ENCODE measurements at regions not wholly inside any gene's neighbourhood (a gene's known extent, or its start where the extent isn't known, plus 50 kb on each side); places are given as distances from the start of the nearest gene placed in this dataset.

DNA sequence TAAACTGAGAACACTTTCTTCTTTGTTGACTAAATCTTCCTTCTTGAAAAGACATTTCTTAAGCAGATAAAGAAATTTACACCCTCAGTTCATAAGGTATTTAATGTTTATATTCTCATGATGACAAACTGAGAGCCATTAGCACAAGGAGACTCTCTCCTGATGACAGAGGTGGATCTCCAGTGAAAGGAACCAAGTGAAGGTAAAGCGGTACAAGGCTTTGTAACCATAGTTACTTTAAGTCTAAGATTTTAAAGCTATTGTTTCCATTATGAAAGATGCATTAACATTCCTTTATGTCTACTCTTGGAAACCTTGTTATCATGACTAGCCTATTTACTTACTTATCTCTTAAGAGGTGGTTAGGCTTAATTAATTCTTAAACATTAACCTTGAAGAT is 737.1 kb downstream of the MECOM start:
- no peaks in the 10 kb centered on the region for H3K4me1 ChIP-seq (ENCODE audit: low read depth)
- no peak overlapping the region for H3K4me3 ChIP-seq
- ATAC-seq (no peak), DNase-seq (no peak)
- no peaks in the 10 kb centered on the region for H3K9me3 ChIP-seq
- intact Hi-C loops (cut with DNase I, micrococcal nuclease) = no loop called here
- H3K36me3 ChIP-seq (ENCODE audit: low read depth) = no peaks in the 10 kb centered on the region
- TF ChIP-seq CTCF (IDR thresholded peaks at IDR 0.05) = no peak

DNA sequence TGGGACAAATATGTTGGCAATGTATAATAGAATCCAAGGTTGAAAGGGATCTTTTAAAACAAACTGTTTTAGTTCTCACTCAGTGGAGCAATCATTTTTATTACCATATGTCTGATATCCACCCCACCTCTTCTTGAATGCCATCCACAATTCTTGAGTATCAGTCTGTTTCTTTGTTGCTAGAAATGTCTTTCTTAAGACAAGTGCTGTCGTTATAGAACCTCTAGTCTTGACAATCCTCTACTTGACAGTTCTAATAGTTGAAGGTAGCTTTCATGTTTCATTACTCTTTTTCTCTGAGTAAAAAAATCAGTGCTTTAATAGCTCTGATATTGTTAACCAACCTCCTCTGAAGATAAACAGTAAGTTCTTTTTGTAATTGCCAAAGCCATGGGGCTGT is 737.9 kb downstream of the MECOM start:
- ATAC-seq = no peak
- DNase-seq = no peak
- Histone ChIP-seq H3K4me3 (no peak overlapping the region), H3K36me3 (ENCODE audit: low read depth) (no peaks in the 10 kb centered on the region), H3K9me3 (no peaks in the 10 kb centered on the region), H3K4me1 (ENCODE audit: low read depth) (no peaks in the 10 kb centered on the region)
- intact Hi-C loops (cut with DNase I, micrococcal nuclease) = no loop called here
- no peak for TF ChIP-seq CTCF (IDR thresholded peaks at IDR 0.05)

DNA sequence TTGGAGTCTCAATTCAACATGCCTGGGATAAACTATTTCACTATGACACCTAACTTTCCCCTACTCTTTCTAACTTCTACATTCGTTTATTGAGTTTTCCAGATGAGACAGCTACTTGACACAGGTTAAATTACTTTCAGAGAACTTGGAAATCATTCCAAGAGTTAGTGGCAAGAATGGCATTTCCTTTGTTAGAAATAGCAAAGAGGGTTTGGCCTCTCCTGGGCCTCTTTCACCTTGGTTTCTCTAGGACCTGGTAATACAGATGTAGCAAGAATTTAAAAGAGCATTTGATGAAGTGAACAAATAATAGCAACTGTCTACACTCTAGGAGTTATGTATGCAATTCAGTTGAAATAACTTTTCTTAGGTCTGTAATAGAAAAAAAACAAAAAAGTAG is 748.9 kb downstream of the MECOM start:
- Histone ChIP-seq H3K9me3 (no peaks in the 10 kb centered on the region), H3K4me3 (no peak overlapping the region), H3K4me1 (ENCODE audit: low read depth) (no peaks in the 10 kb centered on the region), H3K36me3 (ENCODE audit: low read depth) (no peaks in the 10 kb centered on the region)
- no peak for DNase-seq
- no peak for ATAC-seq
- TF ChIP-seq CTCF (IDR thresholded peaks at IDR 0.05) = no peak
- intact Hi-C loops (cut with DNase I, micrococcal nuclease) = no loop called here

DNA sequence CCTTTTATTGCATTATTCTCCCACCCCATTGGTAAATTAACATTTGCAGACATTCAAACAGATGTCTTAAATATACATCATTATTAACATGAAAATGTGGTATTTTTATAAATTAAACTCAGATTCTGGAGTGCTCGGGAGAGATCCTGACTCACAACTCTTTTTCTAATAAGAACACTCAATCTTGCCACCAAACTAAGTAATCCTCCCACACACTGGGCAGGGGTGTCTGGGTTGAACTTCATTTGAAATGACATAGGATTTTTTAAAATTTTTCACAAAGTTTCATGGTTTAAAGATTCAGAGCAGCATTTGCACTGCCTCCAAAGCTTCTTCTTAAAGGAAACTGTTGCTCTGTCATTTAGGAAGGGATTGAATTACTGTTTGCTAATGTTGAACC is 754.3 kb downstream of the MECOM start:
- DNase-seq (no peak), ATAC-seq (no peak)
- no peak for TF ChIP-seq CTCF (IDR thresholded peaks at IDR 0.05)
- H3K4me3 ChIP-seq = no peak overlapping the region
- H3K9me3 ChIP-seq = no peaks in the 10 kb centered on the region
- intact Hi-C loops (cut with DNase I, micrococcal nuclease) = no loop called here
- H3K4me1 ChIP-seq (ENCODE audit: low read depth) = no peaks in the 10 kb centered on the region
- no peaks in the 10 kb centered on the region for H3K36me3 ChIP-seq (ENCODE audit: low read depth)

DNA sequence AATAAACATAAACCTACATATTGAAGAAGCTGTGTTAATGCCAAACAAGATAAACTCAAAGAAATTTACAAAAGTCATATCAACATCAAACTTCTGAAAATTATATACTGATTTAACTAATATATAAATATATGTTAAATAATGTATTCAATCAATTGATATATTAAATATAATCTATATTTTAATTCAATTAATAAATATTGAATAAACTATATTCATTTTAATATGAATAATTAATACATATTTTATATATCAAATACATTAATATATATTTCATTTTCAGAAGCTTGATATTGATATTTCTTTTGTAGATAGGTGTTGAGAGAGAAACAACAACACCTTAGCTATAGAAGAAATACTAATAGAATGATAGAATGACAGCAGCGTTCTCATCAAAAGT is 768.1 kb downstream of the MECOM start:
- intact Hi-C loops (cut with DNase I, micrococcal nuclease) = no loop called here
- no peaks in the 10 kb centered on the region for H3K4me1 ChIP-seq (ENCODE audit: low read depth)
- H3K9me3 ChIP-seq = peaks cover 4% of the 10 kb centered on the region
- no peak overlapping the region for H3K4me3 ChIP-seq
- DNase-seq (no peak), ATAC-seq (no peak)
- H3K36me3 ChIP-seq (ENCODE audit: low read depth) = no peaks in the 10 kb centered on the region
- no peak for TF ChIP-seq CTCF (IDR thresholded peaks at IDR 0.05)

GRCh38 chr3:168894214-168894613 is 769.3 kb downstream of the MECOM start:
- ATAC-seq (no peak), DNase-seq (no peak)
- H3K36me3 ChIP-seq (ENCODE audit: low read depth) = no peaks in the 10 kb centered on the region
- intact Hi-C loops (cut with DNase I, micrococcal nuclease) = no loop called here
- H3K9me3 ChIP-seq = peaks cover 4% of the 10 kb centered on the region
- no peak overlapping the region for H3K4me3 ChIP-seq
- H3K4me1 ChIP-seq (ENCODE audit: low read depth) = no peaks in the 10 kb centered on the region
- TF ChIP-seq CTCF (IDR thresholded peaks at IDR 0.05) = no peak
